ENCODE measurements at regions not wholly inside any gene's neighbourhood (a gene's known extent, or its start where the extent isn't known, plus 50 kb on each side); places are given as distances from the start of the nearest gene placed in this dataset.

GRCh38 chr14:38316922-38317321 is 61.0 kb upstream of the CLEC14A start:
- TF ChIP-seq ZNF843 (tag by site-specific recombination; IDR thresholded peaks at IDR 0.05) (no peak), ZNF658 (tag by site-specific recombination; IDR thresholded peaks at IDR 0.05) (no peak), ZIC2 (tag by site-specific recombination; IDR thresholded peaks at IDR 0.05) (no peak), BCL6B (tag by site-specific recombination; IDR thresholded peaks at IDR 0.05) (no peak), ZNF596 (tag by site-specific recombination; IDR thresholded peaks at IDR 0.05) (no peak), ZSCAN16 (tag by site-specific recombination; IDR thresholded peaks at IDR 0.05) (no peak), ZBTB8A (tag by site-specific recombination; IDR thresholded peaks at IDR 0.05) (no peak), ZNF140 (tag by site-specific recombination; IDR thresholded peaks at IDR 0.05) (no peak), ZNF660 (tag by site-specific recombination; IDR thresholded peaks at IDR 0.05) (no peak), ZNF747 (tag by site-specific recombination; IDR thresholded peaks at IDR 0.05) (no peak), ZBTB49 (tag by site-specific recombination; IDR thresholded peaks at IDR 0.05; ENCODE audit: low read depth) (no peak), ZNF629 (tag by site-specific recombination; IDR thresholded peaks at IDR 0.05) (no peak), CTCF (tag by site-specific recombination; IDR thresholded peaks at IDR 0.05) (no peak)
- POLR2A ChIA-PET, result no interaction called here
- CTCF ChIA-PET, result no interaction called here
- Histone ChIP-seq H3K9me3 (ENCODE audit: control insufficient read depth, insufficient read depth, low read depth, low read length) (no peaks in the 10 kb centered on the region), H3K36me3 (ENCODE audit: control insufficient read depth in 2 of 2, insufficient read depth in 1 of 2, low read length in 2 of 2) (no peaks in the 10 kb centered on the region), H3K4me1 (ENCODE audit: control insufficient read depth, insufficient read depth, low read length) (no peaks in the 10 kb centered on the region), H3K27ac (ENCODE audit: extremely low read depth, low read depth, low read length) (no peak overlapping the region), H3K4me3 (ENCODE audit: low read depth, low read length) (no peak overlapping the region)

DNA sequence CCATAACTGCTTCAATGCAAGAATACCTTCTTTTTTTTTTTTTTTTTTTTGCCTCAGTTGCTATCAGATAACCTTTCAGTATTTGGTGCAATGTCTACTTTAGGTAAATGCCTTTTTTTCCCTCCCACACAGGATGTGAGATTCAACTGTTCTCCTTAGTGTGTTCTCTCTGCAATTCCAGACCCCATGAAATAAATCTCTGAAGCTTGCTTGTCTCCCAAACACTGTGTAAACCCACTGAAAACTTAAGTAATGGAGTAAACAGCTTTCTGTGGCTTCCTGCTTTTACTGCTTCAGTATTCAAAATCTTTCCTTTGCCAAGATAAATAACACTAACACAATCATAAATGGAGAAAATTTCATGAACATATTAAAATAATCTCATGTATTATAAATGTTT is 55.8 kb upstream of the CLEC14A start:
- CTCF ChIA-PET, result no interaction called here
- no peak overlapping the region for H3K27ac ChIP-seq (ENCODE audit: extremely low read depth, low read depth, low read length)
- no peaks in the 10 kb centered on the region for H3K9me3 ChIP-seq (ENCODE audit: control insufficient read depth, insufficient read depth, low read depth, low read length)
- no peak overlapping the region for H3K4me3 ChIP-seq (ENCODE audit: low read depth, low read length)
- H3K4me1 ChIP-seq (ENCODE audit: control insufficient read depth, insufficient read depth, low read length), result no peaks in the 10 kb centered on the region
- POLR2A ChIA-PET, result no interaction called here
- no peaks in the 10 kb centered on the region for H3K36me3 ChIP-seq (ENCODE audit: control insufficient read depth in 2 of 2, insufficient read depth in 1 of 2, low read length in 2 of 2)
- TF ChIP-seq, protein P1, sequence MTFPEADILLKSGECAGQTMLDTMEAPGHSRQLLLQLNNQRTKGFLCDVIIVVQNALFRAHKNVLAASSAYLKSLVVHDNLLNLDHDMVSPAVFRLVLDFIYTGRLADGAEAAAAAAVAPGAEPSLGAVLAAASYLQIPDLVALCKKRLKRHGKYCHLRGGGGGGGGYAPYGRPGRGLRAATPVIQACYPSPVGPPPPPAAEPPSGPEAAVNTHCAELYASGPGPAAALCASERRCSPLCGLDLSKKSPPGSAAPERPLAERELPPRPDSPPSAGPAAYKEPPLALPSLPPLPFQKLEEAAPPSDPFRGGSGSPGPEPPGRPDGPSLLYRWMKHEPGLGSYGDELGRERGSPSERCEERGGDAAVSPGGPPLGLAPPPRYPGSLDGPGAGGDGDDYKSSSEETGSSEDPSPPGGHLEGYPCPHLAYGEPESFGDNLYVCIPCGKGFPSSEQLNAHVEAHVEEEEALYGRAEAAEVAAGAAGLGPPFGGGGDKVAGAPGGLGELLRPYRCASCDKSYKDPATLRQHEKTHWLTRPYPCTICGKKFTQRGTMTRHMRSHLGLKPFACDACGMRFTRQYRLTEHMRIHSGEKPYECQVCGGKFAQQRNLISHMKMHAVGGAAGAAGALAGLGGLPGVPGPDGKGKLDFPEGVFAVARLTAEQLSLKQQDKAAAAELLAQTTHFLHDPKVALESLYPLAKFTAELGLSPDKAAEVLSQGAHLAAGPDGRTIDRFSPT (tag by site-specific recombination; IDR thresholded peaks at IDR 0.05), result no peak
- TF ChIP-seq ZNF175 (tag by site-specific recombination; IDR thresholded peaks at IDR 0.05) (no peak), ZNF530 (tag by site-specific recombination; IDR thresholded peaks at IDR 0.05; ENCODE audit: low read depth) (no peak), SP7 (tag by site-specific recombination; IDR thresholded peaks at IDR 0.05) (no peak), ZNF660 (tag by site-specific recombination; IDR thresholded peaks at IDR 0.05) (no peak), ZNF670 (tag by site-specific recombination; IDR thresholded peaks at IDR 0.05; ENCODE audit: low read depth) (no peak)
- TF ChIP-seq, protein P2, sequence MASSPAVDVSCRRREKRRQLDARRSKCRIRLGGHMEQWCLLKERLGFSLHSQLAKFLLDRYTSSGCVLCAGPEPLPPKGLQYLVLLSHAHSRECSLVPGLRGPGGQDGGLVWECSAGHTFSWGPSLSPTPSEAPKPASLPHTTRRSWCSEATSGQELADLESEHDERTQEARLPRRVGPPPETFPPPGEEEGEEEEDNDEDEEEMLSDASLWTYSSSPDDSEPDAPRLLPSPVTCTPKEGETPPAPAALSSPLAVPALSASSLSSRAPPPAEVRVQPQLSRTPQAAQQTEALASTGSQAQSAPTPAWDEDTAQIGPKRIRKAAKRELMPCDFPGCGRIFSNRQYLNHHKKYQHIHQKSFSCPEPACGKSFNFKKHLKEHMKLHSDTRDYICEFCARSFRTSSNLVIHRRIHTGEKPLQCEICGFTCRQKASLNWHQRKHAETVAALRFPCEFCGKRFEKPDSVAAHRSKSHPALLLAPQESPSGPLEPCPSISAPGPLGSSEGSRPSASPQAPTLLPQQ (tag by site-specific recombination; IDR thresholded peaks at IDR 0.05), result no peak

Data from HEK293 (cell line).